WERI-Rb-1 (cell line): ENCODE measurements at regions not wholly inside any gene's neighbourhood (a gene's known extent, or its start where the extent isn't known, plus 50 kb on each side); places are given as distances from the start of the nearest gene placed in this dataset.

Source experiments
- DNase-seq: peaks from one replicate; pipeline ENCODE4 v3.0.0-alpha.2; 2020
- H3K27ac ChIP-seq: fragments of 250-450 bp; sonication (Bioruptor Pico); 2 replicates; pipeline ENCODE4 v1.5.1; 2020; ENCODE audit warnings: mild to moderate bottlenecking, moderate library complexity
- H3K27me3 ChIP-seq: fragments of 250-450 bp; sonication (Bioruptor Pico); 2 replicates; pipeline ENCODE4 v1.5.1; 2021; ENCODE audit warnings: mild to moderate bottlenecking, low read depth, moderate library complexity; ENCODE audit not compliant: insufficient read depth, severe bottlenecking
- H3K36me3 ChIP-seq: fragments of 250-450 bp; sonication (Bioruptor Pico); 2 replicates; pipeline ENCODE4 v1.5.1; 2020; ENCODE audit warnings: mild to moderate bottlenecking, moderate library complexity
- H3K4me3 ChIP-seq: 2 replicates; pipeline ENCODE4 v1.5.1; 2011; ENCODE audit warnings: low read depth, mild to moderate bottlenecking, control low read depth, low read length
- H3K9me3 ChIP-seq: fragments of 250-450 bp; sonication (Bioruptor Pico); 2 replicates; pipeline ENCODE4 v1.5.1; 2021; ENCODE audit warnings: mild to moderate bottlenecking, moderate library complexity; ENCODE audit not compliant: severe bottlenecking
- TF ChIP-seq, protein P1 (sequence below): IDR thresholded peaks from 2 replicates; pipeline ENCODE4 v1.5.1; 2011; ENCODE audit warnings: low read depth, mild to moderate bottlenecking, control low read depth, inconsistent platforms, low read length

DNA sequence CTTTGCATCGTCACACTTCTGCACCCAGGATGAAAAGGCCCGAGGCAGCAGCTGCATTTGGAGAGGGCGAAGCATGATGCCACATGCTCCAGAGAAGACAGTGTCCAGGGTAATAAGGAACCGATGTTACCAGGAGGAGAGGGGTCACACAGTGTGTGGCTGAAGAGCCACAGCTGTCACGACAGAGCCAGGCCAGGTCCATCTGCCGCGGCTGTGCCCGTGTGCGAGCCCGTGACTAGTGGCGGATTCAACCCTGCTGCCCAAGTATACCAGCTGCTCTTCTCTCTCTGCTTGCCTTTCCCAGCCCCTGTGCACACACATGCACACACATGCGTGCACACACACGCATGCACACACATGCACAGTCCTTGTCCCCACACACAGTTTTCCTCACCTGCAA, 1432.5 kb downstream of the BRD1 start:
- TF ChIP-seq, protein P1, sequence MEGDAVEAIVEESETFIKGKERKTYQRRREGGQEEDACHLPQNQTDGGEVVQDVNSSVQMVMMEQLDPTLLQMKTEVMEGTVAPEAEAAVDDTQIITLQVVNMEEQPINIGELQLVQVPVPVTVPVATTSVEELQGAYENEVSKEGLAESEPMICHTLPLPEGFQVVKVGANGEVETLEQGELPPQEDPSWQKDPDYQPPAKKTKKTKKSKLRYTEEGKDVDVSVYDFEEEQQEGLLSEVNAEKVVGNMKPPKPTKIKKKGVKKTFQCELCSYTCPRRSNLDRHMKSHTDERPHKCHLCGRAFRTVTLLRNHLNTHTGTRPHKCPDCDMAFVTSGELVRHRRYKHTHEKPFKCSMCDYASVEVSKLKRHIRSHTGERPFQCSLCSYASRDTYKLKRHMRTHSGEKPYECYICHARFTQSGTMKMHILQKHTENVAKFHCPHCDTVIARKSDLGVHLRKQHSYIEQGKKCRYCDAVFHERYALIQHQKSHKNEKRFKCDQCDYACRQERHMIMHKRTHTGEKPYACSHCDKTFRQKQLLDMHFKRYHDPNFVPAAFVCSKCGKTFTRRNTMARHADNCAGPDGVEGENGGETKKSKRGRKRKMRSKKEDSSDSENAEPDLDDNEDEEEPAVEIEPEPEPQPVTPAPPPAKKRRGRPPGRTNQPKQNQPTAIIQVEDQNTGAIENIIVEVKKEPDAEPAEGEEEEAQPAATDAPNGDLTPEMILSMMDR: no peak
- Histone ChIP-seq H3K9me3 (no peaks in the 10 kb centered on the region), H3K4me3 (no peak overlapping the region), H3K36me3 (no peaks in the 10 kb centered on the region), H3K27me3 (no peaks in the 10 kb centered on the region), H3K27ac (no peak overlapping the region)
- DNase-seq: no peak

DNA sequence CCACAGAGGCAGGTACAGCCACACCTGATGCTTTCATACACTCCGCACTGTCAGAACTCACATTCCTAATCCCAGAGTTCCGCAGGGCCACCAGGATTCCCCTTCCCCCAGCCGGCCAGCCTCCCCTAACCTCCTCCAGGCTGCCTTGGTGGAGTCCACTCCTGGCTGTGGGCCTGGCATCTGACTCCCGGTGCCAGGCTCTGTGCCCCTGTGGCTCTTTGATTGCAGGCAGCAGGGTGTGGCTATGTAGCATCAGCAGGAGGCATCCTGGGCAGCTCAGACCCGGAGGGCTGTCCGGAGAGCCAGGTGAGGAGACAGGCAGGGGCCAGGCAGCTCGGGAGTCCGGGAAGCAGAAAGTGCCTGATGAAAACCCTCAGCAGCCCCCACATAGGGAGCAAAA, 1432.9 kb downstream of the BRD1 start:
- Histone ChIP-seq H3K9me3 (no peaks in the 10 kb centered on the region), H3K4me3 (no peak overlapping the region), H3K36me3 (no peaks in the 10 kb centered on the region), H3K27me3 (no peaks in the 10 kb centered on the region), H3K27ac (no peak overlapping the region)
- no peak for DNase-seq
- TF ChIP-seq, protein P1: no peak

DNA sequence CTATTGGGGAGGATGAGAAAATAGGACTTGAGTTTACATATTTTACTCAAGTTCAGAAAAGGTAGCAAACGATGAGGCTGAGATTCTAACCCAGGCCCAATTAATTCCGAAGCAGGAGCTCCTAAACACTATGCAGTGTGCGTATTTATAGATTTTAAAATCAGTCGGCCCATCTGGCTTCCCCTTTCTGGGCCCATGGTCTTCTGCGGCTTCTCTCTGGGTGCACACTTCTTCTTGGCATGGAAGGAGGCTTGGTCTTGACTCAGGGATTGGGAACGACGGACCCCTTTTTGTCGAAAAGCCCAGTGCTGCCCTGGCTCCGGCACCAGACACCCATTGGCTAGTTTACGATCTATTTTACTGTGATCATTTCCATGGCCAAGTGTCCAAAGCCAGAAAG, 1433.8 kb downstream of the BRD1 start:
- H3K36me3 ChIP-seq: no peaks in the 10 kb centered on the region
- DNase-seq: no peak
- TF ChIP-seq, protein P1: no peak
- H3K9me3 ChIP-seq: no peaks in the 10 kb centered on the region
- H3K27me3 ChIP-seq: no peaks in the 10 kb centered on the region
- no peak overlapping the region for H3K4me3 ChIP-seq
- no peak overlapping the region for H3K27ac ChIP-seq

DNA sequence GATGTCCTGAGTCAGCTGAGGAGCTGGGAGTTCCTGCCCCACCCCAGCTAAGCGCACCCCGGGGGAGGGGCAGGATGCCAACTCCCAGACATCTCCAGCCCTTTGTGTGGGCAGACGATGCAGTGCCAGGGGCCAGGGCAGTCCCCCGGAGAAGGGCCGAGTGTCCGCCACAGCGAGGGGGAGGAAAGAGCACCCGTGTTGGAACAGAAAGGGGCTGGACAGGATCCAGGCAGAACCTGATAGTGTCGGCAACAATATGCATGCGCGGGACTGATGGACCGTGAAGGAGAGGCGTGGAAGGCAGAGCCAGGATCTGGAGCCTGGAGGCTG, 1434.7 kb downstream of the BRD1 start:
- H3K36me3 ChIP-seq: no peaks in the 10 kb centered on the region
- H3K27ac ChIP-seq: no peak overlapping the region
- no peaks in the 10 kb centered on the region for H3K27me3 ChIP-seq
- no peak for DNase-seq
- no peak overlapping the region for H3K4me3 ChIP-seq
- no peaks in the 10 kb centered on the region for H3K9me3 ChIP-seq
- TF ChIP-seq, protein P1: no peak

DNA sequence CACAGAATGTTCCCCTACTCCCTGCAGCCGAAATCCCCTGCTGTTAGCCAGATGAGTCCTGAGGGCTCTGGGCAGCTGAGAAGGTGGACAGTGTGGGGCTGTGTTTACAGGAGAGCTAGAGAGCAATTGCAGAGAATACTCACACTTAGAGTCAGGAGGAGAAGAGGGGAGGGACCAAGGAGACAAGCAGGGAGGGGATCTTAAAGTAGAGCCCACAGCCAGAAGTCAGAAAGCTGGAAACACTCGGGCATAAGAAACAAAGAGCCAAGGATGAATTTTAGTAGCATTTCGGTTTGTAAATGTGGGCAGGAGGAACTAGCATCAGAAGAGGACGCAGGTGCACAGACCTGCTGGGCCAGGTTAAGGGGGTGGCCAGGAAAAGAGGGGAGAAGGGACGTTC, 1435.9 kb downstream of the BRD1 start:
- no peaks in the 10 kb centered on the region for H3K36me3 ChIP-seq
- TF ChIP-seq, protein P1: no peak
- H3K4me3 ChIP-seq: no peak overlapping the region
- no peaks in the 10 kb centered on the region for H3K27me3 ChIP-seq
- no peaks in the 10 kb centered on the region for H3K9me3 ChIP-seq
- H3K27ac ChIP-seq: no peak overlapping the region
- no peak for DNase-seq

DNA sequence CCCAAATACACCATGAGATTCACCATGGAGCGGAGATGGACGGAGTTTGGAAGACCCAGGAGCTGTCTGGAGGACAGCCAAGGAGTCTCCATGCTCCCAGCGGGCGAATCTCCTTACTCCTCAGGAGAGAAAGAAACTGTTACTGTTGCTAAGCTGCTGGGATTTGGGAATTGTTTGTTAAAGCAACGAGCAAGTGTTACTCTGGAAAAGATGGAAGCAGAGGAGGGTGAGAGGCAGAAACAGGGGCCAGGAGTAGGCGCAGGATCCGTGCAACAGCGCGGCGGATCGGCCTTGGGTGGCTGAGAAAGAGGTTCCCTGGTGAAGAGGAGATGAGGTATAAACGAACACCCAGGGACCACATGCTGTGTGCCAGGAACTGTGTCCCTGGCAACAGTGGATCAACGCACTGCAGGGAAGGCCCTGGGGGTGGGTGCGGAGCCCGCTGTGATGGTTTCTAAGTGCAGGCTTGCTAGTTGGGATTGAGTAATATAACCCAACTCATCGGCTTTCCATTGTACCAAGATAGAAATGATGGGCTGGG, 1436.4 kb downstream of the BRD1 start:
- Histone ChIP-seq H3K4me3 (no peak overlapping the region), H3K27me3 (no peaks in the 10 kb centered on the region)

More for the DNA sequence above, 1436.4 kb downstream of the BRD1 start:
- DNase-seq: no peak
- H3K36me3 ChIP-seq: no peaks in the 10 kb centered on the region
- no peak overlapping the region for H3K27ac ChIP-seq
- H3K9me3 ChIP-seq: no peaks in the 10 kb centered on the region
- TF ChIP-seq, protein P1: no peak
